Smooth muscle cell (in vitro differentiated cells): ENCODE measurements at regions not wholly inside any gene's neighbourhood (a gene's known extent, or its start where the extent isn't known, plus 50 kb on each side); places are given as distances from the start of the nearest gene placed in this dataset.

Experiments used
- DNase-seq: peaks from one replicate; lab custom pipeline; 2025; ENCODE audit not compliant: unreplicated experiment; lab: John Stamatoyannopoulos, UW
- H2AFZ ChIP-seq: fragments of 200-600 bp; sonication (generic); 2 replicates; pipeline ENCODE4 v1.6.0; 2016; ENCODE audit warnings: antibody characterized with exemption, low read depth, mild to moderate bottlenecking
- H3F3A ChIP-seq: fragments of 200-600 bp; sonication (generic); 2 replicates; pipeline ENCODE4 v1.6.0; 2017; ENCODE audit warnings: antibody characterized with exemption, low read depth
- H3K27ac ChIP-seq: fragments of 200-600 bp; sonication (generic); 2 replicates; pipeline ENCODE4 v1.5.1; 2016; ENCODE audit warnings: low read depth, mild to moderate bottlenecking
- H3K27me3 ChIP-seq: fragments of 200-600 bp; sonication (generic); 2 replicates; pipeline ENCODE4 v1.6.1; 2016; ENCODE audit warnings: low read depth, mild to moderate bottlenecking
- H3K36me3 ChIP-seq: fragments of 200-600 bp; sonication (generic); 2 replicates; pipeline ENCODE4 v1.5.1; 2016; ENCODE audit warnings: low read depth
- H3K4me1 ChIP-seq: fragments of 200-600 bp; sonication (generic); 2 replicates; pipeline ENCODE4 v1.5.1; 2016; ENCODE audit warnings: low read depth
- H3K4me2 ChIP-seq: fragments of 200-600 bp; sonication (generic); 2 replicates; pipeline ENCODE4 v1.6.0; 2016; ENCODE audit warnings: mild to moderate bottlenecking
- H3K4me3 ChIP-seq: fragments of 200-600 bp; sonication (generic); 2 replicates; pipeline ENCODE4 v1.5.1; 2016; ENCODE audit warnings: mild to moderate bottlenecking
- H3K79me2 ChIP-seq: fragments of 200-600 bp; sonication (generic); 2 replicates; pipeline ENCODE4 v1.6.0; 2016; ENCODE audit warnings: low read depth, mild to moderate bottlenecking
- H3K9ac ChIP-seq: fragments of 200-600 bp; sonication (generic); 2 replicates; pipeline ENCODE4 v1.6.0; 2016; ENCODE audit warnings: low read depth
- H3K9me3 ChIP-seq: fragments of 200-600 bp; sonication (generic); replicated peaks from 2 replicates; pipeline ENCODE4 v1.5.1; 2016; ENCODE audit warnings: low read depth
- H4K20me1 ChIP-seq: fragments of 200-600 bp; sonication (generic); 2 replicates; pipeline ENCODE4 v1.6.0; 2016; ENCODE audit warnings: low read depth
- CTCF ChIP-seq: fragments of 200-600 bp; sonication (generic); IDR thresholded peaks from 2 replicates; pipeline ENCODE4 v1.5.1; 2017; ENCODE audit warnings: borderline replicate concordance, mild to moderate bottlenecking, antibody characterized with exemption; ENCODE audit not compliant: insufficient read depth, poor library complexity, severe bottlenecking
- WGBS: methylation state at CpG from one replicate; pipeline ENCODE4 v1.1.7; 2016; ENCODE audit warnings: low lambda C conversion rate; 5-methylcytosine and 5-hydroxymethylcytosine counted together

DNA sequence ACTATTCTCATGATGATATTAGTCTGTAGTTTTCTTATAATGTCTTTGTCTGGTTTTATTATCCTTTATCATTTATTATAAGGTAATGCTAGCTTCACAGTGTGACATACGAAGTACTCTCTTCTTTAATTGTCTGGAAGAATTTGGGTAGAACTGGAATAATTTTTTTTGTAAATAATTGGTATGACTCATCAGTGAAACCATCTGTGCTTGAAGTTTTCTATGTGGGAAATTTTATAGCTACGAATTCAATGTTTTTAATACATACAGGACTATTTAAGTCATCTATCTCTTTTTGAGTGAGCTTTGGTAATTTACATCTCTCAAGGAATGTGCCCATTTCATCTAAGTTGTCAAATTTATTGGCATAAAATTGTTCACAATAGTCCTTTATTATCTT lies 86.3 kb downstream of the SOD2 start:
- no peak overlapping the region for H3K27ac ChIP-seq
- H3K9me3 ChIP-seq, result no peaks in the 10 kb centered on the region
- H3F3A ChIP-seq, result no peaks in the 10 kb centered on the region
- WGBS, result 79% methylated on average over 2 of the region's 2 CpGs
- H4K20me1 ChIP-seq, result no peaks in the 10 kb centered on the region
- no peaks in the 10 kb centered on the region for H3K79me2 ChIP-seq
- no peaks in the 10 kb centered on the region for H3K4me1 ChIP-seq
- H2AFZ ChIP-seq, result no peak overlapping the region
- DNase-seq, result no peak
- no peaks in the 10 kb centered on the region for H3K27me3 ChIP-seq
- H3K9ac ChIP-seq, result no peak overlapping the region
- TF ChIP-seq CTCF, result no peak
- H3K4me3 ChIP-seq, result no peak overlapping the region
- H3K4me2 ChIP-seq, result no peak overlapping the region
- H3K36me3 ChIP-seq, result no peaks in the 10 kb centered on the region

DNA sequence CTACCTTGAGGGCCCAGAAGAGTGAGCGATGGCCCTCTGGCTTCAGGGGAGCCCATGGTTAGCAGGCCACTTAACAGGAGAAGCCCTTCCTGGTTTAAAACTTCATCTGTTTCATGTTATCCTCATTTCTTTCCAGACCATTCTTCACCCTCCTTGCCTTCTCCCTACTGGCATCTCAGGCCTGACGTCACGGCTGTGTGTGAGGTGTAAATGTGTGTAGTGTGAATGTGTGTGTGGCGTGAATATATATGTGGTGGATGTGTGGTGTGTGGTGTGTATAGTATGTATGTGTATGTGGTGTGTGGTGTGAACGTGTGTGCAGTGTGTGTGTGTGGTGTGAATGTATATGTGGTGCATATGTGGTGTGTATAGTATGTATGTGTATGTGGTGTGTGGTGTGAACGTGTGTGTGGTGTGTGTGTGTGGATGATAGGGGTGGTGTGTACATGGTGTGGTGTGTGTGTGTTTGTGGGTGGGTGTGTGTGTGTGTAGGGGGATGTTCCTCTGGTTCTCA lies 88.5 kb downstream of the SOD2 start:
- Histone ChIP-seq H3K36me3 (no peaks in the 10 kb centered on the region), H3K9me3 (no peaks in the 10 kb centered on the region), H3K4me2 (no peak overlapping the region), H3K4me3 (no peak overlapping the region), H2AFZ (no peak overlapping the region), H3K27me3 (no peaks in the 10 kb centered on the region), H4K20me1 (no peaks in the 10 kb centered on the region), H3K4me1 (no peaks in the 10 kb centered on the region), H3K27ac (no peak overlapping the region), H3F3A (no peaks in the 10 kb centered on the region), H3K9ac (no peak overlapping the region), H3K79me2 (no peaks in the 10 kb centered on the region)
- TF ChIP-seq CTCF, result no peak
- no peak for DNase-seq
- WGBS, result 74% methylated on average over 6 of the region's 6 CpGs

GRCh38 chr6:159602431-159603041 lies 90.5 kb downstream of the SOD2 start:
- Histone ChIP-seq H3K36me3 (no peaks in the 10 kb centered on the region), H3K9ac (no peak overlapping the region), H4K20me1 (no peaks in the 10 kb centered on the region), H3F3A (no peaks in the 10 kb centered on the region), H3K79me2 (no peaks in the 10 kb centered on the region), H3K4me2 (no peak overlapping the region), H2AFZ (no peak overlapping the region), H3K9me3 (no peaks in the 10 kb centered on the region), H3K27ac (no peak overlapping the region), H3K4me1 (no peaks in the 10 kb centered on the region), H3K27me3 (no peaks in the 10 kb centered on the region), H3K4me3 (no peak overlapping the region)
- no peak for DNase-seq
- TF ChIP-seq CTCF, result no peak
- 93% methylated on average over 23 of the region's 23 CpGs for WGBS

DNA sequence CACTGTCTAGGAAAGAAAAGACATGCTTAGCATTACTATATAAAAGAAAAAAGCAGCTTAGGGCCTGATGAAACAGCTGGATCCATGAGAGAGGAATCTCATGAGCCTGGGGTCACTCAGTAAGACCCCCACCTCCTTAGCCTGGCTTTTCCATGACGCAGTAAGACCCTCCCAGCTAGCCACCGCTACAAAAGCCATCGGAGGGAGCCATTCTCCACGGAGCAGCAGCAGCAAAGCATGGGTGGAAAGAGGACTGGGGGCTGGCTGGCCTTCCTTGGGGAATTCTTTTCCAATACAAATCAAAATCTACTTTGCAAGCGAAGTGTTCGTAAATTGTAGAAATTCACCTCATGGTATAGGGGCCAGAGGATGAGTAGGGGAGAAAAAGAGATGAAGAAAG lies 91.8 kb downstream of the SOD2 start:
- H3K27ac ChIP-seq, result no peak overlapping the region
- TF ChIP-seq CTCF, result no peak
- no peaks in the 10 kb centered on the region for H3K36me3 ChIP-seq
- H3K79me2 ChIP-seq, result no peaks in the 10 kb centered on the region
- H3K4me3 ChIP-seq, result no peak overlapping the region
- no peaks in the 10 kb centered on the region for H3K4me1 ChIP-seq
- no peak for DNase-seq
- H3K9ac ChIP-seq, result no peak overlapping the region
- H3F3A ChIP-seq, result no peaks in the 10 kb centered on the region
- no peaks in the 10 kb centered on the region for H3K9me3 ChIP-seq
- H3K4me2 ChIP-seq, result no peak overlapping the region
- no peaks in the 10 kb centered on the region for H4K20me1 ChIP-seq
- H2AFZ ChIP-seq, result no peak overlapping the region
- 70% methylated on average over 6 of the region's 6 CpGs for WGBS
- H3K27me3 ChIP-seq, result no peaks in the 10 kb centered on the region
